ENCODE measurements at regions not wholly inside any gene's neighbourhood (a gene's known extent, or its start where the extent isn't known, plus 50 kb on each side); places are given as distances from the start of the nearest gene placed in this dataset.

DNA sequence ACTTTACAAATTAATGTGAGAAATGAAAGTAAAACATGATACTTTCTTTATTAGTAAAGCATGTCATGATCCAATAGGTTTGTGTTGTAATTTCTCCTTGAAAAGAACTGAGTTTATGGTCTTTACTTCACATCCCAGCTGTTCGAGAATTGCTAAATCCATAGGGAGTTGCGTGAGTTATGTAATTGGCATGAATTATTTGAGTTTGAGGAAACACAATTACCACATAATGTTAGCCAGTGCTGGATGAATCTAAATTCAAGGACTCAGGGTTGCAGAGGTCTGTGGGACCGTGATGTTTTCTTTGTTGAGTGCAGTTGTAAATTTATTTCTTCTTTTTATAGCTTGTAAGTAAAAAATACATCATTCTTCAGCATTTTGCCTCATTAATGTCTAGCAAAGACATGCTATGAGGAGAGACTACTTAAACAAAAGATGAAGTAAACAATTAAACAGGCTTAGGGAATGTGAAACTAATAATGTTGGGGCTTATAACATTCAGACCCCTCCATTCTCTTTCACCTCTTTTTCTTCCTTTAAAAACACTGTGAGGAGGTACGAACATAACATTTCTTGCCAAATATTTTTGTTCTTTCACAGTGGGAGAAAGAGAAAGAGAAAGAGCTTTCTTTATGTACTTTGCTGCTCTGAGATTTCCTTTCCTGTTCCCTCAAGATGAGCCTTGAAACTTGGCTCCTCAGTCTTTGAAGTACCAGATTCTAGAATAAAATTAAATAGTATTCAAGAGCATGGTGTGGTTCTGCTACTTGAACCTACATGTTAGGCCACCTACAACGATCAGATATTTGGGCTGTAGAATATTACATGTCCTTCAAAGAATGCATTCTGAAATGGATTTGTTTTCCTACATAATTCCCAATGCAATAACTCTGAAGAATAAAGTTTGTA is 159.6 kb upstream of the ANK2 start:
- peak; percentile 57 for DNase-seq (ENCODE audit: low read depth)

GRCh38 chr4:112894480-112894879 is 155.0 kb upstream of the ANK2 start:
- DNase-seq (ENCODE audit: low read depth) = no peak

GRCh38 chr4:112894951-112895350 is 154.5 kb upstream of the ANK2 start:
- no peak for DNase-seq (ENCODE audit: low read depth)

- no peak for DNase-seq (ENCODE audit: low read depth)
Observed at GRCh38 chr4:112895811-112896608, 153.4 kb upstream of the ANK2 start.

- no peak for DNase-seq (ENCODE audit: low read depth)
Observed at GRCh38 chr4:112896609-112897190, 152.8 kb upstream of the ANK2 start.

DNA sequence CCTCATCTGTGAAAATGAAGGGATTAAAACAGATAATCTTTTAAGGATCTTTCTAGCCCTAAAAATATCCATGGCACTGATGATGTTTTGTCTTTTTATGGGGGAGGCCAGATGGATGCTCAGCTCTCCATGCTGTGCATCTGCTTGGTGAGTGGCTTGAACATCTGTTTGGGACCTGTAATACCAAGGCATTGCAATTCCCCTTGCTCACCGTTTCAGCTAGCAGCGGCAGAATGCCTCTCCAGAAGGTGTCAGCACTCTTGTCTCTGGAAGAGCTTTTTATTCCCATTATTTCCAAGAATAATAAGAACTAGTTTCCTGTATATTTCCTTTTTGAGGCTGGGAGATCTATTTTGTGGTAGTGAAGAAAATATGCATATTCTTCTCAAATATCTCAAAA is 151.9 kb upstream of the ANK2 start:
- no peak for DNase-seq (ENCODE audit: low read depth)

- no peak for DNase-seq (ENCODE audit: low read depth)
Observed at GRCh38 chr4:112898357-112899141, 150.9 kb upstream of the ANK2 start.

DNA sequence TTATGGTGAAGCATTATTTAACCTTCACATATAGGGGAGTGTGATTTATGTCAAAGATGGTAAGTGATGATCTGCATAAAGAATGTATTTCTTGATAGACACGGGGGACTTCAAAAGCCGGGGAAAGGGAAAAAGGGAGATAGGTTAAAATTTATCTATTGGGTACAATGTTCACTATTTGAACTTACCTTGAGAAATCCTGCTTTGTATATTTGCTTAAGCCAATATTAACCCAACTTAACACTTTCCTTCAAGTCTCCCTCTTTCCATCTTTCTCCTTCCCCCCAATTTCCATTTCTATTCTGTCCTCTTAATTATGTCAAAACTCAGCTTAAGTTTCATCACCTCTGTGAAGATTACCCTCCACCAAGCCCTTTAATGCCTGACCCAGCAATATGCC is 149.0 kb upstream of the ANK2 start:
- DNase-seq (ENCODE audit: low read depth) = no peak

GRCh38 chr4:112901962-112902411 is 147.5 kb upstream of the ANK2 start:
- no peak for DNase-seq (ENCODE audit: low read depth)

DNA sequence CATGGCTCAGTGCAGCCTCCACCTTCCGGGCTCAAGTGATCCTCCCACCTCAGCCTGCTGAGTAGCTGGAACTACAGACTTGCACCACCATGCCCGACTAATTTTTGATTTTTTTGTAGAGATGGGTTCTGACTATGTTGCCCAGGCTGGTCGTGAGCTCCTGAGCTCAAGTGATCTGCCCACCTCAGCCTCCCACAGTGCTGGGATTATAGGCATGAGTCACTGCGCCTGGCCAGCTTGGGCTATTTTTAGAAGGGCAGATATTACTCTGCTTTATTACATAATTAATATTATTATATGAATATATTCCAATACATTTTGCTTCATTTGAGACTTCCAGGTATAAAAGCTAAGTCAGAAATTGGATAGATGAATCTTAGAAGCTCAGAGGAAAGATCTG is 143.7 kb upstream of the ANK2 start:
- DNase-seq (ENCODE audit: low read depth) = no peak

DNA sequence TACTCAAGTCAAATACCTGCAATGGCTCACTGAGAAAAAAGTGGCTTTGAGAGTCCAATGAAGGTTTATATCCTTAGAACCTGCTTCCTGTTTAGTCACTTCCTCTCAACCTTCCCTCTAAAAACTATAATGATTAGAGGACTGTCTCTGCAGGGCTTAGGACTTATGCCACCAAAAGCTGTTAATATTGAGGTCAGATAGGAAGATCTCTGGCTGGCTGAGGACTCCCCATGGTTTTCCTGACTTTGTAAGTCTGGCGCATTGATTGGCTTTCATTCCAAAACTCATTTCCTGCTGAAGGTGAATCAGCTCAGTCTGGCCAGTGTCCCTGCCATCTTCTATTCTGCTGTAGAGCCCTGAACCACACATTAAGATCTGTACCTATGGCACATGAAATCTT is 140.9 kb upstream of the ANK2 start:
- no peak for DNase-seq (ENCODE audit: low read depth)

DNA sequence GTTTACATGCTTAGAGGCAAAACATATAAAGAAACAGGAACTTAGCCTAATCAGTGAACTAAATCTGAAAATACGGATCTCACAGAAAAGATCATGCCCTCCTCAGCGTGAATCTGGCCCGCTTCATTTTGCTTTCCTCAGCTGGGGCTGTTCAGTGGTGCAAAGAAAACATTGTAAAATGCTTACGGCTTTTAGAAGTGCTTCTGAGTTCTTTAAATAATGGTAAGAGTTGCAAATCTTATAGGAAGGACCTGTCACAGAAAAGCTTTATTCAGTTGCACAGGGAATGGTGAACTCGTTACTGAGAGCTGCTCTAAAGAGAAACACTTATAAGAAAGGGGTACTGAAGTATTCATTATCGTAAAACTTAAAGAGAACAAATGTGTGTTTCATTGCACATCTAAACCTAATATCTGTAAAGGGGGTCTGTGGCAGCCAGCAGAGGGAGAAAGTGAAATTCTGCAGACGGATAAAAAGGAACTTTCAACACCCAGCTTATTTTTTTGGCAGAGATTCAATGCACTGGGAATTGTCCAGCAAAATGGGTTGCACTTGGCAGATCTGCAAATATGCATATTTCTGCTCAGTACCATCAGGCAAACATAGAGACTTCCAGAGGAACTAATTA is 139.2 kb upstream of the ANK2 start:
- peak; percentile 67 for DNase-seq (ENCODE audit: low read depth)

GRCh38 chr4:112916868-112917267 is 132.6 kb upstream of the ANK2 start:
- peak; percentile 29 for DNase-seq (ENCODE audit: low read depth)

- DNase-seq (ENCODE audit: low read depth) = no peak
Observed at GRCh38 chr4:112923516-112923915, 125.9 kb upstream of the ANK2 start.

DNA sequence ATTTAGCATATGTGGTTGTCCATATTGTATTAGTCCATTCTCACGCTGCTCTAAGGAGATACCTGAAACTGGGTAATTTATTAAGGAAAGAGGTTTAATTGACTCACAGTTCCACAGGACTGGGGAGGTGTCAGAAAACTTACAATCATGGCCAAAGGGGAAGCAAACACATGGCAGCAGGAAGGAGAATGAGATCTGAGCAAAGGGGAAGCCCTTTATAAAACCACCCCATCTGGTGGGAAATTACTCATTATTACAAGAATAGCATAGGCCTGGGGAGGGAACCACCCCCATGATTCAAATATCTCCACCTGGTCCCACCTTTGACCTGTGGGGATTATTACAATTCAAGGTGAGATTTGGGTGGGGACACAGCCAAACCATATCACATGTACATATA is 122.6 kb upstream of the ANK2 start:
- no peak for DNase-seq (ENCODE audit: low read depth)

DNA sequence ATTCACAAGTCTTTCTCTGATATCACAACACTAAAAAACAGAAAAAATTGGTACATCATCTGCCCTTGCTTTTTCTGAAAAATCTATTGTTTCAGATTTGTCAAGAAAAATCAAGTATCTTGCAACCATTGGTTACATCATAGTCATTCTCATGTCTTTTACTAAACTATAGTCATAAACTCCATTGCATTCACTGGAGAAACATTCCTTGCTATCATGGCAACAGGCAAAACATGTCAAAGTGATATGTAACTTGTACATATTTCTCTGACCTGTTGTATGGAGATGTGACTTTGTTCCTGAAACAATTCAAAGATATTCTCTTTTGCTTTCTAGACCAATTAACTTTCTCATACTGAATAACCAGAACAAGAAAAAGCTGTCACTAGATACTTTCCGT is 121.9 kb upstream of the ANK2 start:
- DNase-seq (ENCODE audit: low read depth) = no peak

- no peak for DNase-seq (ENCODE audit: low read depth)
Observed at GRCh38 chr4:112931001-112931400, 118.5 kb upstream of the ANK2 start.

GRCh38 chr4:112933790-112934189 is 115.7 kb upstream of the ANK2 start:
- no peak for DNase-seq (ENCODE audit: low read depth)

- DNase-seq (ENCODE audit: low read depth) = peak; percentile 71
Observed at GRCh38 chr4:112938461-112939058, 110.9 kb upstream of the ANK2 start.

- no peak for DNase-seq (ENCODE audit: low read depth)
Observed at GRCh38 chr4:112939901-112940300, 109.6 kb upstream of the ANK2 start.
